ENCODE measurements at regions not wholly inside any gene's neighbourhood (a gene's known extent, or its start where the extent isn't known, plus 50 kb on each side); places are given as distances from the start of the nearest gene placed in this dataset.

DNA sequence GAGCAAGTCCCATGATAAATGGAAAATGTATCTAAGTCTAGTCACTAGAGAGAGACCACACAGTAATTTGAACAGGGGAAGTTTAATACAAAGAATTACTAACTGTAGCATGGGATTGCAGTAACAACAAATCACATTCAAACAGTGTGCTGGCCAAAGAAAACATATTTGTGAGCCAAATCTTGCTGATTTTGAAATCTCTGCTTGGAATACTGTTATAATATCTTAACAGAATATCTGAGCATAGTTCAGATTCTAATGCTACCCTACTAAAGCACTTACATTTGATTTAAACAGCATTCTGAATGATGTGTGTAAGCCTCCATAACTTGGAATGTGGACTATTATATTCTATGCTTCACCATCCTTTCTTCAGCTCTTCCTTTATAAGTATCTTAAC is 270.0 kb upstream of the BRINP3 start:
- TF ChIP-seq, protein P1, sequence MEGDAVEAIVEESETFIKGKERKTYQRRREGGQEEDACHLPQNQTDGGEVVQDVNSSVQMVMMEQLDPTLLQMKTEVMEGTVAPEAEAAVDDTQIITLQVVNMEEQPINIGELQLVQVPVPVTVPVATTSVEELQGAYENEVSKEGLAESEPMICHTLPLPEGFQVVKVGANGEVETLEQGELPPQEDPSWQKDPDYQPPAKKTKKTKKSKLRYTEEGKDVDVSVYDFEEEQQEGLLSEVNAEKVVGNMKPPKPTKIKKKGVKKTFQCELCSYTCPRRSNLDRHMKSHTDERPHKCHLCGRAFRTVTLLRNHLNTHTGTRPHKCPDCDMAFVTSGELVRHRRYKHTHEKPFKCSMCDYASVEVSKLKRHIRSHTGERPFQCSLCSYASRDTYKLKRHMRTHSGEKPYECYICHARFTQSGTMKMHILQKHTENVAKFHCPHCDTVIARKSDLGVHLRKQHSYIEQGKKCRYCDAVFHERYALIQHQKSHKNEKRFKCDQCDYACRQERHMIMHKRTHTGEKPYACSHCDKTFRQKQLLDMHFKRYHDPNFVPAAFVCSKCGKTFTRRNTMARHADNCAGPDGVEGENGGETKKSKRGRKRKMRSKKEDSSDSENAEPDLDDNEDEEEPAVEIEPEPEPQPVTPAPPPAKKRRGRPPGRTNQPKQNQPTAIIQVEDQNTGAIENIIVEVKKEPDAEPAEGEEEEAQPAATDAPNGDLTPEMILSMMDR (IDR thresholded peaks at IDR 0.05; ENCODE audit: low read depth, low read length, poor library complexity, severe bottlenecking): no peak
- TF ChIP-seq EZH2phosphoT487 (IDR thresholded peaks at IDR 0.05; ENCODE audit: borderline replicate concordance, low read length): no peak
